ENCODE measurements at regions not wholly inside any gene's neighbourhood (a gene's known extent, or its start where the extent isn't known, plus 50 kb on each side); places are given as distances from the start of the nearest gene placed in this dataset.

DNA sequence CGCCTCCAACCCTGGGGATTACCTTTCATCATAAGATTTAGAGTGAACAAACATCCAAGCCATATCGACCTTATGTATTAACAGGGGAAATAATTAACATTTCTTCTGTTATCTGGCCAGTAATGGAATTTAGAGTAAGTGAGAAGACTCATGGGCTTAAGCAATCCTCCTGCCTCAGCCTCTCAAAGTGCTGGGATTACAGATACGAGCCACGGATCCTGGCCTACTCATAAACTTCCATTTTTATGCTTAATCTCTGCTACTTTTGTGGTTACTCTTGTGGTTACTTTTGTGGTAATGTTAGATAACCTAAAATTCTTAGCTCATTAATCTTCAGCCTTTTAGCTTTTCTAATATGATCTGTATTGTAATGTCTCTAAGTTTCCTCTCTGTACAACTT is 159.3 kb upstream of the SLC8A1 start:
- WGBS, 5 donors = 80 to 87% (median 82%) methylated on average over 4 of the region's 4 CpGs
- intact Hi-C loops (cut with DNase I; ENCODE audit: low total_unique reads) = no loop called here
- TF ChIP-seq POLR2AphosphoS5 (IDR thresholded peaks at IDR 0.05) (no peak), POLR2A (IDR thresholded peaks at IDR 0.05) (no peak)
- TF ChIP-seq, protein P1, sequence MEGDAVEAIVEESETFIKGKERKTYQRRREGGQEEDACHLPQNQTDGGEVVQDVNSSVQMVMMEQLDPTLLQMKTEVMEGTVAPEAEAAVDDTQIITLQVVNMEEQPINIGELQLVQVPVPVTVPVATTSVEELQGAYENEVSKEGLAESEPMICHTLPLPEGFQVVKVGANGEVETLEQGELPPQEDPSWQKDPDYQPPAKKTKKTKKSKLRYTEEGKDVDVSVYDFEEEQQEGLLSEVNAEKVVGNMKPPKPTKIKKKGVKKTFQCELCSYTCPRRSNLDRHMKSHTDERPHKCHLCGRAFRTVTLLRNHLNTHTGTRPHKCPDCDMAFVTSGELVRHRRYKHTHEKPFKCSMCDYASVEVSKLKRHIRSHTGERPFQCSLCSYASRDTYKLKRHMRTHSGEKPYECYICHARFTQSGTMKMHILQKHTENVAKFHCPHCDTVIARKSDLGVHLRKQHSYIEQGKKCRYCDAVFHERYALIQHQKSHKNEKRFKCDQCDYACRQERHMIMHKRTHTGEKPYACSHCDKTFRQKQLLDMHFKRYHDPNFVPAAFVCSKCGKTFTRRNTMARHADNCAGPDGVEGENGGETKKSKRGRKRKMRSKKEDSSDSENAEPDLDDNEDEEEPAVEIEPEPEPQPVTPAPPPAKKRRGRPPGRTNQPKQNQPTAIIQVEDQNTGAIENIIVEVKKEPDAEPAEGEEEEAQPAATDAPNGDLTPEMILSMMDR (IDR thresholded peaks at IDR 0.05 in 8 of 11, conservative IDR thresholded peaks at IDR 0.05 in 3 of 11) = no peak
- H3K9me3 ChIP-seq = peaks cover 0 to 15% (median 0%) of the 10 kb centered on the region in 8 donors
- no peak for DNase-seq
- H3K4me3 ChIP-seq = no peak overlapping the region
- H3K36me3 ChIP-seq = no peaks in the 10 kb centered on the region
- H3K4me1 ChIP-seq = no peaks in the 10 kb centered on the region
- no peaks in the 10 kb centered on the region for H3K27me3 ChIP-seq (replicated peaks in 1 of 7)
- H3K27ac ChIP-seq = no peak overlapping the region

DNA sequence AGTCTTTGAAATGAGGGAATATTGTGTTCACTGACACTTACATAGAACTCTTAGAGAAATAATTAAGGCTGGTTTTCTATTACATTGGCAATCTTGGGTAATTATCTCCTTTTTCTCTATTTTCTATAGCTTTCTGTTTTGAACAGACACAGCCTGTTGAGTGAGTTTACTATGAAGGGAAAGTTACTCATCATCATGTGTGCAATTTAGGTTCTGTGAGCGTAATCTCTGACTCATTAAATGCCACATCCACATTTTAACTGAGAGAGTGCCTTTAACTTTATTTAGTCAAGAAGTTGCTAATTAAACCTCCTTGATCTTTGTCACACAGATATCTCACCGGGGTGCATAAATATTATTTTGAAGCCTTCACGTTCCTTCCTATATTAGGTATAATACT is 174.0 kb upstream of the SLC8A1 start:
- no peaks in the 10 kb centered on the region for H3K4me1 ChIP-seq
- intact Hi-C loops (cut with DNase I; ENCODE audit: low total_unique reads) = no loop called here
- 80 to 88% (median 82%) methylated on average over 3 of the region's 3 CpGs for WGBS, 5 donors
- H3K36me3 ChIP-seq = no peaks in the 10 kb centered on the region
- TF ChIP-seq, protein P1 (IDR thresholded peaks at IDR 0.05 in 8 of 11, conservative IDR thresholded peaks at IDR 0.05 in 3 of 11) = no peak
- TF ChIP-seq POLR2A (IDR thresholded peaks at IDR 0.05) = no peak
- TF ChIP-seq POLR2AphosphoS5 (IDR thresholded peaks at IDR 0.05) = no peak
- no peak overlapping the region for H3K27ac ChIP-seq
- DNase-seq = no peak
- H3K9me3 ChIP-seq = no peaks in the 10 kb centered on the region
- H3K4me3 ChIP-seq = no peak overlapping the region
- no peaks in the 10 kb centered on the region for H3K27me3 ChIP-seq (replicated peaks in 1 of 7)

DNA sequence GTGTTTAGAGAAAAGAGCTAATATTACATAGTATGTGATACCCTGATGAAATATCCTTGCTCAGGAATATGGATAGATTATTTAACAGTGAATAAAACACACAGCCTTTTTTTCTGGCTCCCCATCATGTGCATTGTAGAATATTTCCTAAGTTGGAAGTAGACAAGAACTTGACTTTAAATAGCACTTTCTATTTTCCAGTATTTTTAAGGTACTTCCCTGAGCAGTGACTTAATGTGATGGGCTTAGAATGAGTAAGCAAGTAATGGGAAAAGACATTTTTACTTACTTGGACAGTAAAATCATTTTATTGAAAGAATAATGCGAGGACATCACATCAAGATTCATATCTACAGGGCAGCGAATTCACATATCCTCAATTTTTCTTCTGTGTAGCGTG is 176.7 kb upstream of the SLC8A1 start:
- Histone ChIP-seq H3K36me3 (no peaks in the 10 kb centered on the region), H3K27ac (no peak overlapping the region), H3K27me3 (replicated peaks in 1 of 7) (no peaks in the 10 kb centered on the region), H3K4me1 (no peaks in the 10 kb centered on the region), H3K4me3 (no peak overlapping the region), H3K9me3 (no peaks in the 10 kb centered on the region)
- DNase-seq = no peak
- intact Hi-C loops (cut with DNase I; ENCODE audit: low total_unique reads) = no loop called here
- 55 to 64% (median 59%) methylated on average over 3 of the region's 3 CpGs for WGBS, 5 donors
- TF ChIP-seq POLR2AphosphoS5 (IDR thresholded peaks at IDR 0.05) = no peak
- TF ChIP-seq POLR2A (IDR thresholded peaks at IDR 0.05) = no peak
- TF ChIP-seq, protein P1 (IDR thresholded peaks at IDR 0.05 in 8 of 11, conservative IDR thresholded peaks at IDR 0.05 in 3 of 11) = no peak

DNA sequence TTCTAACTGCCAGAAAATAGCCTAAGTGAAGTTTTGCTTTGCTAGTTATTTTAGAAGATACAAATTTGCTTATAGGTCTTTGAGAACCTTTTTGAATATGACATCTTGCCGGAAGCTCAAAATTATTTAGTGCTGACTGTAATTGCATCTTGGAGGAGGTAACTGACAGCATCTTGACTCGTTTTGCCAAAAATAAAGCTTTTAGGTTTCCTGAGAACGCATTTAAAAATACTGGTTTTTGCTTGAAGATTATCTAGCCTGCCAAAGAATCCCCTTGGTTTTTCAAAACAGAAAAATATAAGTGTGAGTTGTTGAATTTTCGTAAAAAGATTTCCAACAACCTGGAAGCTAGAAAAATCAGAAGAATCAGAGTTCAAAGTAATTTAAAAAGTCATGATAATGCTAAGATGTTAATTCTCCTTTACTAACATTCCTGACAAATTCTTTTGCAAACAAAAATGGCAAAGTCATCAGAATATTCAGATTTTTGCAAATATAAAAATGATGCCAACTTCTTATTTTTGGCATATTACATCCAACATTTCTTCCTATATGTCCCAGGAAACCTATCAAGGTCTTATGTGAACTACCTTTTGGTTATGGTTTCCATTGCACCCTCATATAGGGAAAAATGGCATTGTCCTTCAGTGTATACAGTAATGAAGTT is 178.0 kb upstream of the SLC8A1 start:
- Histone ChIP-seq H3K9me3 (no peaks in the 10 kb centered on the region), H3K4me3 (no peak overlapping the region), H3K27ac (no peak overlapping the region), H3K4me1 (no peaks in the 10 kb centered on the region), H3K27me3 (replicated peaks in 1 of 7) (no peaks in the 10 kb centered on the region), H3K36me3 (no peaks in the 10 kb centered on the region)
- WGBS, 5 donors = 74 to 86% (median 81%) methylated on average over 4 of the region's 4 CpGs
- intact Hi-C loops (cut with DNase I; ENCODE audit: low total_unique reads) = no loop called here
- no peak for DNase-seq
- TF ChIP-seq POLR2A (IDR thresholded peaks at IDR 0.05) (no peak), POLR2AphosphoS5 (IDR thresholded peaks at IDR 0.05) (no peak)
